Epithelial cell of esophagus (primary cell): ENCODE measurements at regions not wholly inside any gene's neighbourhood (a gene's known extent, or its start where the extent isn't known, plus 50 kb on each side); places are given as distances from the start of the nearest gene placed in this dataset.

Source experiments
- DNase-seq: peaks from one replicate; pipeline ENCODE4 v3.0.0; 2010; ENCODE audit warnings: low read depth
- H3K4me3 ChIP-seq: 2 replicates; pipeline ENCODE4 v1.5.1; 2011; ENCODE audit warnings: mild to moderate bottlenecking, low read length, control low read depth
- TF ChIP-seq, protein P1 (sequence below): IDR thresholded peaks from 2 replicates; pipeline ENCODE4 v1.5.1; 2011; ENCODE audit warnings: low read depth, mild to moderate bottlenecking, low read length, control low read depth, inconsistent platforms; ENCODE audit not compliant: insufficient read depth; ENCODE audit errors: missing control alignments

DNA sequence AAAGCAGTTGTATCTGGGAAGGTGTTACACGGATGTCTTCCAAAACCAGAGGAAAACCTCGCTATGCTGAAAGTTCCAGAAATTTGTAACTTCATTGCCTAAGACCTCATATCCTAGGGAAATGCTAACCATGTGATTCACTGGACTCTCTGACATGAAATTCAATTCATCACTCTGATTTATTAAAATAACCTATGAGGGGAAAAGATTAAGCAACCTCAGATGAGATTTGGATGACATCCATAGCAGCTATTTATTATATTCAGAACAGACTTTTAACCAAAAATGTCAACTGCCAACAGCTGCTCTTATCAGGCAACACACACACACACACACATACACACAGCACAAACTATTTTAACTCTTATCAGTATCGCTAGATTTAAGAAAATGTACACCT, 1006.4 kb upstream of the CTNND2 start:
- no peak for DNase-seq

DNA sequence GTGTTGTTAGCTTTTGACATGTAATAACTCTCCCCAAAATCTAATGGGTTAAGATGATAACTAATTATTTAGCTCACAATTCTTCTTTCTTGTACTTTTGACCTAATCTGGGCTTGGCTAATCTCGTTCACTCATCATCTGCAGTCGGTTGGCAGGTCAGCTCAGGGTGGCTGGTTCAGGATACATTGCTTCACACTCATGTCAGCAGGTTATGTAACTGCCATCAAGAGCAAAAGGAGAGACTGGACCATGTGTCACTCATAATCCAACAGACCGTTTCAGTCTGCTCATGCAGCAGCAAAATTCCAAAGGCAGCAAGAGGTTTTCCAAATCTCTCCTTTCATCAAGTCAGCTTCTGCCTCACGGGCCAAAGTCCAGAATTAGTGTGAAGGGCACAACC, 998.4 kb upstream of the CTNND2 start:
- TF ChIP-seq, protein P1, sequence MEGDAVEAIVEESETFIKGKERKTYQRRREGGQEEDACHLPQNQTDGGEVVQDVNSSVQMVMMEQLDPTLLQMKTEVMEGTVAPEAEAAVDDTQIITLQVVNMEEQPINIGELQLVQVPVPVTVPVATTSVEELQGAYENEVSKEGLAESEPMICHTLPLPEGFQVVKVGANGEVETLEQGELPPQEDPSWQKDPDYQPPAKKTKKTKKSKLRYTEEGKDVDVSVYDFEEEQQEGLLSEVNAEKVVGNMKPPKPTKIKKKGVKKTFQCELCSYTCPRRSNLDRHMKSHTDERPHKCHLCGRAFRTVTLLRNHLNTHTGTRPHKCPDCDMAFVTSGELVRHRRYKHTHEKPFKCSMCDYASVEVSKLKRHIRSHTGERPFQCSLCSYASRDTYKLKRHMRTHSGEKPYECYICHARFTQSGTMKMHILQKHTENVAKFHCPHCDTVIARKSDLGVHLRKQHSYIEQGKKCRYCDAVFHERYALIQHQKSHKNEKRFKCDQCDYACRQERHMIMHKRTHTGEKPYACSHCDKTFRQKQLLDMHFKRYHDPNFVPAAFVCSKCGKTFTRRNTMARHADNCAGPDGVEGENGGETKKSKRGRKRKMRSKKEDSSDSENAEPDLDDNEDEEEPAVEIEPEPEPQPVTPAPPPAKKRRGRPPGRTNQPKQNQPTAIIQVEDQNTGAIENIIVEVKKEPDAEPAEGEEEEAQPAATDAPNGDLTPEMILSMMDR = no peak
- no peak overlapping the region for H3K4me3 ChIP-seq
- no peak for DNase-seq

More for the DNA sequence above, 1006.4 kb upstream of the CTNND2 start:
- no peak overlapping the region for H3K4me3 ChIP-seq
- TF ChIP-seq, protein P1 = no peak

DNA sequence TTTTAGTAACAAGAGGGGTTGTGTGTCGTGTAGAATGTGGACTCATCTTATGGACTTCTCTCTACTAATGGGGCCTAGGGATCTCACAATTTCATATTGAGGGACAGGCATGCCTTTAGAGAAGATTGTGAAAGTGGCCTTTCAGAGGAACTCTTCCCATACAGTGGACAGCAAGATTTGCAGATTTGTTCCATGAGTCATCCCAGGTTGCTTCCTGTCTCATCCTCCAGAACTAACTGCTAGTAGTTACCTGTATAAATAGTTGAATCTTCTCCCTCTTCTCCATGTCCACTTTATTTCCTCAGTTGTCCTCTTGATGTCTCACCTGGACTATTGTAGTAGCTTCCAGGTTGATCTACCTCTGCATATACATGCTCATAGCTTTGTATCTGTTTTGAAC, 997.5 kb upstream of the CTNND2 start:
- H3K4me3 ChIP-seq = no peak overlapping the region
- TF ChIP-seq, protein P1 = no peak
- DNase-seq = peak; percentile 42

DNA sequence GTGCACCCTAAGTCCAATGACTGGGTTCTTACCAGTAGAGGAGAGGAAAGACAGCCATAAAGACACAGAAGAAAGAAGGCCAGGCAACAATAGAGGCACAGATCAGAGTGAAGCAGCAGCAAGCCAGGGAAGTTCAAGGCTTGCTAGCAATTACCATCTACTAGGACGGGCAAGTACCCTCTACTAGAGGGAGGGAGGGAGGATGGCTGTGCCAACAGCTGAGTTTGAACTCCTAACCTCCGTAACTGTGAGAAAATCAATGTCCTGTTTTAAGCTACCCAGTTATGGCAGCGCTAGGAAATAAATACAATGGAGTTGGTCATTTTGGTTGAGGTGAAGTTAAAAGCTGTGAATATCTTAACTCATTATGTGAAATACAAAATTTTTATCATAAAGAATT, 991.8 kb upstream of the CTNND2 start:
- TF ChIP-seq, protein P1 = no peak
- no peak for DNase-seq

DNA sequence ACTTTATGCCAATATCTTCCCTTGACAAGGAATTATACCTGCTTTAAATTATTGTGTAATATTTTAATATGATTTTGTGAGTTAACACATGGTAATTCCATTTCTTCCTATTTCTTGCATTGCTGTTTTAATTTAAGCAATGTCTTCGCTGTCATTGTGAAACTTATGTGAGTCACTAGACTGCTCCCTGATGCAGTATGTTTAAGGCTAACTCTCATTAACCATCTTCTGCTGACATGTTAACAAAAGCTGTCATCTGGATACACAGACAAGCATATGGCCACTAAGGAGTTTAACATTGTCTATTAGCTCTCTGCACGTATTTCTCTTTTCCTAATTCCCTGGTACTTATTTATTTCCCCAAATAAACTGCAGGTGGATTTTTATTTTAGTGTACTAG, 980.8 kb upstream of the CTNND2 start:
- TF ChIP-seq, protein P1 = no peak

More for the DNA sequence above, 991.8 kb upstream of the CTNND2 start:
- H3K4me3 ChIP-seq = no peak overlapping the region

DNA sequence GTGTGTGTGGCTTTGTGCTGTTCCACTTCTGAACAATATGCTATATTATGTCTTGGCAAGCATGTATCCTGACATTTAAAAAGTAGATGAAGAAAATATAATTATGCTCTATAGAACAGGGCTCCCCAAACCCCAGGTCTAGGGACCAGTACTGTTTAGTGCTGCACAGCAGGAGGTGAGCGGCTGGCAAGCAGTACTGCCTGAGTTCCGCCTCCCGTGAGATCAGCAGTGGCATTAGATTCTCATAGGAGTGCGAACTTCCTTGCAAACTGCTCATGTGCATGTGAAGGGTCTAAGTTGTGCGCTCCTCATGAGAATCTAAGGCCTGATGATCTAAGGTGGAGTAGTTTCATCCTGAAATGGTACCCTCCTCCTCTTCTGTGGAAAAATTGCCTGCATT, 979.1 kb upstream of the CTNND2 start:
- DNase-seq = no peak
- no peak overlapping the region for H3K4me3 ChIP-seq
- TF ChIP-seq, protein P1 = no peak

More for the DNA sequence above, 980.8 kb upstream of the CTNND2 start:
- DNase-seq = peak; percentile 37
- no peak overlapping the region for H3K4me3 ChIP-seq

DNA sequence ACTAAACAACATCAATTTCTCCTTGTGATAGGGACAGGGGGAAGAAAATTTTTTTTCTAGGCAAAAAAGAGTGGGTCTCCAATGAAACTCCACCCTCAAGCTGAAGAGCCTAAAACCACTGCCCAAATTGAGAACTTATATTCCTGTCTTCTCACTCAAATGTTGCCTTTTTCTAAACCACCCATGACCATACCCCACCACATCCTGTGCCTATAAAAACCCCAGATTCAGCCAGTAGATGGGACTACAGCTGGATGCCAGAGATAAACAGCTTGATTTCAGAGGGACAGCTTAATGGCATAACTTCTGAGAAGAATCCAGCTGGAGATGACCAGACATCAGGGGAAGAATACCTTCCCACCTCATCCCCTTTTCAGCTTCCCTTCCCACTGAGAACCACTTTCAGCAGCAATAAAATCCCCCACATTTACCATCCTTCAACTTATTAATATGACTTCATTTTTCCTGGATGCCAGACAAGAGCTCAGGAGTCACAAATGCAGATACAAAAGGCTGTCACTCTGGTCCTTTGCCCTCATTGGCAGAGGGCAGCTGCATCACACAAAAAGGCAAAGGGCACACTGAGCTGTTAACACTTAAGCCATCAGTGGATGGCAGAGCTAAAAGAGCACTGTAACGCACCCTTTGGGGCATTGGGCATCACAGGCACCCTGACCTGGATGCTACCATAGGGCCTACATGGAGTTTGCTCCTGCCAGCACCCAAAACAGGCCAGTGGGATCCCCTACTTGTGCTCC, 972.5 kb upstream of the CTNND2 start:
- no peak for DNase-seq
- no peak overlapping the region for H3K4me3 ChIP-seq
- TF ChIP-seq, protein P1 = no peak
